Keratinocyte (primary cell): ENCODE measurements at regions not wholly inside any gene's neighbourhood (a gene's known extent, or its start where the extent isn't known, plus 50 kb on each side); places are given as distances from the start of the nearest gene placed in this dataset.

Experiments used
- DNase-seq: peaks from one replicate; pipeline ENCODE4 v3.0.0-alpha.2; 2011; ENCODE audit warnings: low read depth, missing footprints, low spot score
- FAIRE-seq: peaks from 2 replicates; lab custom pipeline; 2011; peaks lifted over from hg19 to GRCh38; lab: Jason Lieb, UNC
- H2AFZ ChIP-seq: 2 replicates; pipeline ENCODE4 v1.6.0; 2012; ENCODE audit warnings: low read length, control low read depth, inconsistent platforms; ENCODE audit not compliant: control insufficient read depth
- H3K27ac ChIP-seq: 2 replicates; pipeline ENCODE4 v1.5.1; 2011; ENCODE audit warnings: low read length; ENCODE audit not compliant: control insufficient read depth, insufficient read depth
- H3K27me3 ChIP-seq: 3 replicates; pipeline ENCODE4 v1.6.0; 2011; ENCODE audit warnings: low read length; ENCODE audit not compliant: control insufficient read depth, insufficient read depth; ENCODE audit errors: extremely low read depth
- H3K36me3 ChIP-seq, 2 experiments: 2 replicates in 1 of 2; 3 replicates in 1 of 2; pipeline ENCODE4 v1.5.1; 2011; ENCODE audit warnings: low read length in 2 of 2, mild to moderate bottlenecking in 1 of 2; ENCODE audit not compliant: control insufficient read depth in 2 of 2, insufficient read depth in 2 of 2; ENCODE audit errors: extremely low read depth in 1 of 2
- H3K4me1 ChIP-seq: 3 replicates; pipeline ENCODE4 v1.5.1; 2011; ENCODE audit warnings: low read length; ENCODE audit not compliant: control insufficient read depth, insufficient read depth; ENCODE audit errors: extremely low read depth
- H3K4me2 ChIP-seq: 3 replicates; pipeline ENCODE4 v1.6.0; 2011; ENCODE audit warnings: low read depth, low read length; ENCODE audit not compliant: control insufficient read depth, insufficient read depth; ENCODE audit errors: extremely low read depth
- H3K4me3 ChIP-seq, 3 experiments: fragments of 200-600 bp in 1 of 3; sonication (generic) in 1 of 3; 2 replicates in 2 of 3; 3 replicates in 1 of 3; pipeline ENCODE4 v1.5.1; 2011 to 2016; ENCODE audit warnings: low read length in 3 of 3, mild to moderate bottlenecking in 3 of 3, control low read depth in 2 of 3, inconsistent platforms in 1 of 3, low read depth in 1 of 3, mixed read lengths in 1 of 3, mixed run types in 1 of 3, moderate library complexity in 1 of 3; ENCODE audit not compliant: control insufficient read depth in 2 of 3, insufficient read depth in 2 of 3; ENCODE audit errors: extremely low read depth in 1 of 3
- H3K79me2 ChIP-seq: 2 replicates; pipeline ENCODE4 v1.6.0; 2012; ENCODE audit warnings: low read length; ENCODE audit not compliant: control insufficient read depth, insufficient read depth
- H3K9ac ChIP-seq: 3 replicates; pipeline ENCODE4 v1.6.0; 2011; ENCODE audit warnings: low read length; ENCODE audit not compliant: control insufficient read depth, insufficient read depth; ENCODE audit errors: extremely low read depth
- H3K9me1 ChIP-seq: 3 replicates; pipeline ENCODE4 v1.6.0; 2011; ENCODE audit warnings: low read length; ENCODE audit not compliant: control insufficient read depth, insufficient read depth; ENCODE audit errors: extremely low read depth
- H3K9me3 ChIP-seq: 2 replicates; pipeline ENCODE4 v1.5.1; 2012; ENCODE audit warnings: low read depth, low read length; ENCODE audit not compliant: control insufficient read depth
- H4K20me1 ChIP-seq: 3 replicates; pipeline ENCODE4 v1.6.0; 2011; ENCODE audit warnings: low read length; ENCODE audit not compliant: control insufficient read depth, insufficient read depth; ENCODE audit errors: extremely low read depth
- EZH2 ChIP-seq: IDR thresholded peaks from one replicate; pipeline ENCODE4 v1.6.1; 2012; ENCODE audit warnings: inconsistent platforms, mild to moderate bottlenecking, low read length, moderate library complexity
- dilution Hi-C: fragments of 300-500 bp; cut with MboI; formaldehyde crosslinking; loops from one replicate; pipeline ENCODE4 v1.7.0; 2020; ENCODE audit warnings: low sequenced_read_pairs; ENCODE audit not compliant: extremely low pct_ligation_motif_present
- TF ChIP-seq, protein P1 (sequence below), 3 experiments: IDR thresholded peaks in 1 of 3; conservative IDR thresholded peaks in 1 of 3; optimal IDR thresholded peaks in 1 of 3; 2 replicates in 2 of 3; 3 replicates in 1 of 3; pipeline versions ENCODE3 to v1.5.1; 2011; ENCODE audit warnings: low read length in 3 of 3, mild to moderate bottlenecking in 3 of 3, moderate library complexity in 2 of 3, control low read depth in 1 of 3, inconsistent platforms in 1 of 3; ENCODE audit not compliant: insufficient read depth in 2 of 3; ENCODE audit errors: extremely low read depth in 1 of 3

DNA sequence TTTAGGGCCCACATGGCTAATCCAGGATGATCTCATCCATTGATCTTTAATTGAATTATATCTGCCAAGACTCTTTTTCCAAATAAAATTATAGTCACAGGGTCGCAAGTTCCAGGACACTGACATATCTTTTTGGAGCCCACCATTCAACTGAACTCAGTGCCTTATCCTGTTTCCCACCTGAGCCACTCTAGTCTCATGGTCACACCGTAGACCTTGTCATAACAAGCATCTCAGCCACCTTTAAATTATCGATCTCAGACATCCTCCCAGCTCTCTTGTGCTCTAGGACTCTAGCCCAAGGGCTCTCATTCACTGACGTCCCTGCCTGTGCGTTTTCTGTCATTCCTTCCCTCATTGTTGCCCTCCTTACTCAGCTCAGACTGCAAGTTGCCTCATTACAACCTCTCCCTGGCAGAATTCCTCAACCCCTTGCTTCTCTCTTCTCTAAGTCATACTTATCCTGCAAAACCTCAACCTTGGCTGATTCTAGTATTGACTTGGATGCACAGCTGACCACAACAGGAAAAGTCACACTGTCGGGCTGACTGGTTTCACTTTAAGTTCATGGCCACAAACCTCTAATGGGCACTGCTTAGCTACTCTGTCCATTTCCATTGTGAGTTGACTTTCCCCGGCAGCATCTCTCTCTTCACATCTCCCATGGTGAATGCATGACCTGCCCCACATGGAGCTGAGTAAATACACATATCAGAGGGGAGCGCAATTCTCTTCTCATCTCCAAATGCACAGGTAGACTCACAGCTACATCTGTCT is 91.0 kb upstream of the TRIM2 start:
- Histone ChIP-seq H2AFZ (no peak overlapping the region), H3K27ac (no peak overlapping the region), H3K9me3 (no peaks in the 10 kb centered on the region), H3K27me3 (peaks cover 11% of the 10 kb centered on the region), H3K4me2 (no peak overlapping the region), H3K4me1 (peaks cover 14% of the 10 kb centered on the region), H3K9ac (no peak overlapping the region), H3K4me3 (no peak overlapping the region), H3K36me3 (no peaks in the 10 kb centered on the region), H3K79me2 (no peaks in the 10 kb centered on the region), H4K20me1 (no peaks in the 10 kb centered on the region), H3K9me1 (no peaks in the 10 kb centered on the region)
- FAIRE-seq (no peak), DNase-seq (no peak)
- dilution Hi-C loops, result no loop called here
- TF ChIP-seq, protein P1, sequence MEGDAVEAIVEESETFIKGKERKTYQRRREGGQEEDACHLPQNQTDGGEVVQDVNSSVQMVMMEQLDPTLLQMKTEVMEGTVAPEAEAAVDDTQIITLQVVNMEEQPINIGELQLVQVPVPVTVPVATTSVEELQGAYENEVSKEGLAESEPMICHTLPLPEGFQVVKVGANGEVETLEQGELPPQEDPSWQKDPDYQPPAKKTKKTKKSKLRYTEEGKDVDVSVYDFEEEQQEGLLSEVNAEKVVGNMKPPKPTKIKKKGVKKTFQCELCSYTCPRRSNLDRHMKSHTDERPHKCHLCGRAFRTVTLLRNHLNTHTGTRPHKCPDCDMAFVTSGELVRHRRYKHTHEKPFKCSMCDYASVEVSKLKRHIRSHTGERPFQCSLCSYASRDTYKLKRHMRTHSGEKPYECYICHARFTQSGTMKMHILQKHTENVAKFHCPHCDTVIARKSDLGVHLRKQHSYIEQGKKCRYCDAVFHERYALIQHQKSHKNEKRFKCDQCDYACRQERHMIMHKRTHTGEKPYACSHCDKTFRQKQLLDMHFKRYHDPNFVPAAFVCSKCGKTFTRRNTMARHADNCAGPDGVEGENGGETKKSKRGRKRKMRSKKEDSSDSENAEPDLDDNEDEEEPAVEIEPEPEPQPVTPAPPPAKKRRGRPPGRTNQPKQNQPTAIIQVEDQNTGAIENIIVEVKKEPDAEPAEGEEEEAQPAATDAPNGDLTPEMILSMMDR (optimal IDR thresholded peaks at IDR 0.05 in 1 of 3, IDR thresholded peaks at IDR 0.05 in 1 of 3, conservative IDR thresholded peaks at IDR 0.05 in 1 of 3; ENCODE audit: extremely low read depth in 1 of 3, insufficient read depth in 2 of 3, low read length in 3 of 3), result no peak
- TF ChIP-seq EZH2, result no peak

DNA sequence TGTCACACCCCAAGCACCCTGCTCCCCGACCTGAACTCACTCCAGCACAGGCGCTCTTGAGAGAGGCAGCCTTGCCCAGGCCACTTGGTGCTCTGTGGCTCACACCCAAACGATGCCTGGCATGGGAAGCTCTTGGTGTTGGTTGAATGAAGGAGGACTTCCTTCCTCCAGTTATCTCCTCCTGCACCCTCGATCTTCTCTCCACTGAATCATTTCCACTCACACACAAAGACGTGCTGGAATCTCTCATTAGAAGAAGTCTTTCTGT is 90.5 kb upstream of the TRIM2 start:
- H2AFZ ChIP-seq, result no peak overlapping the region
- dilution Hi-C loops, result no loop called here
- FAIRE-seq, result no peak

More for the DNA sequence above, 90.5 kb upstream of the TRIM2 start:
- no peak overlapping the region for H3K27ac ChIP-seq
- no peaks in the 10 kb centered on the region for H3K36me3 ChIP-seq
- no peaks in the 10 kb centered on the region for H3K9me1 ChIP-seq
- no peak overlapping the region for H3K9ac ChIP-seq
- peaks cover 14% of the 10 kb centered on the region for H3K4me1 ChIP-seq
- H3K9me3 ChIP-seq, result no peaks in the 10 kb centered on the region
- no peaks in the 10 kb centered on the region for H4K20me1 ChIP-seq
- H3K79me2 ChIP-seq, result no peaks in the 10 kb centered on the region
- no peak overlapping the region for H3K4me3 ChIP-seq
- no peak overlapping the region for H3K4me2 ChIP-seq
- TF ChIP-seq, protein P1 (optimal IDR thresholded peaks at IDR 0.05 in 1 of 3, IDR thresholded peaks at IDR 0.05 in 1 of 3, conservative IDR thresholded peaks at IDR 0.05 in 1 of 3; ENCODE audit: extremely low read depth in 1 of 3, insufficient read depth in 2 of 3, low read length in 3 of 3), result no peak
- no peak for TF ChIP-seq EZH2
- DNase-seq, result no peak
- peaks cover 11% of the 10 kb centered on the region for H3K27me3 ChIP-seq
